Skeletal muscle tissue (tissue), 3 donors: ENCODE measurements at regions not wholly inside any gene's neighbourhood (a gene's known extent, or its start where the extent isn't known, plus 50 kb on each side); places are given as distances from the start of the nearest gene placed in this dataset.

Source experiments
- H3K27ac ChIP-seq: one replicate; pipeline ENCODE4 v1.7.0; 2013; ENCODE audit warnings: mild to moderate bottlenecking, low read depth, low read length, inconsistent platforms
- H3K27me3 ChIP-seq, 3 donors: one replicate each; pipeline ENCODE4 v1.7.0; 2013; ENCODE audit warnings: low read length in 3 of 3; ENCODE audit not compliant: control insufficient read depth in 3 of 3, insufficient read depth in 3 of 3
- H3K36me3 ChIP-seq, 3 donors: one replicate each; pipeline ENCODE4 v1.7.0; 2013; ENCODE audit warnings: low read length in 3 of 3; ENCODE audit not compliant: control insufficient read depth in 3 of 3, insufficient read depth in 3 of 3
- H3K4me1 ChIP-seq, 3 donors: one replicate each; pipeline ENCODE4 v1.7.0; 2013; ENCODE audit warnings: low read length in 3 of 3, mild to moderate bottlenecking in 3 of 3; ENCODE audit not compliant: control insufficient read depth in 3 of 3, insufficient read depth in 3 of 3
- H3K4me3 ChIP-seq, 3 donors: one replicate each; pipeline ENCODE4 v1.7.0; 2013; ENCODE audit warnings: low read length in 3 of 3
- H3K9ac ChIP-seq, 3 donors: one replicate each; pipeline ENCODE4 v1.7.0; 2013; ENCODE audit warnings: low read length in 3 of 3, mild to moderate bottlenecking in 3 of 3, moderate library complexity in 2 of 3, low read depth in 1 of 3
- H3K9me3 ChIP-seq, 3 donors: one replicate each; pipeline ENCODE4 v1.7.0; 2013; ENCODE audit warnings: low read length in 3 of 3; ENCODE audit not compliant: control insufficient read depth in 3 of 3
- donor health status: Osteomylitis.

DNA sequence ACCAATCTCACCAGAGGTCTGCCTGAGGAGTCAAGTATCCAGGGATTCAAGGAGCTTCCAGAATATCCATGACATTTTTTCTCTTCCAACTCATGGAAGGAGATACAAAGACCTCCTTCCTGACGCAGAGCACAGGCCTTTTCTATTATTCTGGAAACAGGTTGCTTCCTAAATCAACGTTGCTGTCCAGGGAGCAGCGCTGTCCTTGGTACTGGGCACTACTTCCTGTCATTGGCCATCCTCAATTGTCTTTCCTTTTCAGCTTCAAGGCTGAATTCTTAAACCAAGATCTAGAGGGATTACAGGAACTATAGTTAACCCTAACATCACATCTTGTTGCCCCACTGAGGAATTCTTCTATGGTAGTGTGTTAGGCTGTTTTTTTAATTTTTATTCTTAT, 50.4 kb upstream of the TBC1D21 start:
- peaks cover 0 to 11% (median 0%) of the 10 kb centered on the region in 3 donors for H3K27me3 ChIP-seq
- no peak overlapping the region for H3K9ac ChIP-seq
- no peaks in the 10 kb centered on the region for H3K36me3 ChIP-seq
- H3K27ac ChIP-seq: no peak overlapping the region
- H3K4me1 ChIP-seq: peaks cover 0 to 4% (median 0%) of the 10 kb centered on the region in 3 donors
- H3K4me3 ChIP-seq: no peak overlapping the region
- peaks cover 0 to 5% (median 0%) of the 10 kb centered on the region in 3 donors for H3K9me3 ChIP-seq
